HUDEP-2 (cell line): ENCODE measurements at regions not wholly inside any gene's neighbourhood (a gene's known extent, or its start where the extent isn't known, plus 50 kb on each side); places are given as distances from the start of the nearest gene placed in this dataset.

Experiments used
- DNase-seq, 76 experiments: peaks; one replicate each; lab custom pipeline; 2025; ENCODE audit not compliant: unreplicated experiment in 76 of 76; lab: John Stamatoyannopoulos, UW

DNA sequence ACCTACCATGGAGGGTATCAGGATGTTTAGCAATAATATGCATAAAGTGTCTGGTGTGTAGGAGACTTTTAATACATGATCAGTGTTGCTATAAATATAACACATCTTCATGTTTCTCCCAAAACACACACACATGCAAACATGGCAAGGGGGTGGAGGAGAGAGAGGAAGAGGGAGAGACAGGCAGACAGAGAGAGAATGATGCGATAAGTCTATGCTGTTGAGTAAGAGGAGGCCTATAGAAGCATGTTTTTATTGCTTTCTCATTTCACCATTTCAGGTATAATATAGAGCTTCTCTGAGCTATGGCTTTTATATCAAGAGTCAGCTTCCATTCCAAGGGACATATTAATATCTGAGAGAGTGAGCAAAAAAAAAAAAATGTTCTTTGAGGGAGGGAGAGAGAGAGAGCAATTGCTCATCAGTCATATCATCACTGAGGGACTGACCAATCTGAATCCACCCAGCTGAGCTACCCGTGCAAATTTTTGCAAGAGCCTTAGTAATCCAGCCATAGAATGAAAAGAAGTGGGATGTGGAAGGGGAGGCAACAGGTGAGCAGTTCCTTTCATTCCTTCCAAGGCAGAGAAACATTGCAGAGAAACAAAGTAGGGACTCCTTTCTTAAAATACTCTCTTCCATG is 54.8 kb upstream of the RASSF8 start:
- no peak for DNase-seq

GRCh38 chr12:25904442-25904841 is 54.0 kb upstream of the RASSF8 start:
- no peak for DNase-seq

DNA sequence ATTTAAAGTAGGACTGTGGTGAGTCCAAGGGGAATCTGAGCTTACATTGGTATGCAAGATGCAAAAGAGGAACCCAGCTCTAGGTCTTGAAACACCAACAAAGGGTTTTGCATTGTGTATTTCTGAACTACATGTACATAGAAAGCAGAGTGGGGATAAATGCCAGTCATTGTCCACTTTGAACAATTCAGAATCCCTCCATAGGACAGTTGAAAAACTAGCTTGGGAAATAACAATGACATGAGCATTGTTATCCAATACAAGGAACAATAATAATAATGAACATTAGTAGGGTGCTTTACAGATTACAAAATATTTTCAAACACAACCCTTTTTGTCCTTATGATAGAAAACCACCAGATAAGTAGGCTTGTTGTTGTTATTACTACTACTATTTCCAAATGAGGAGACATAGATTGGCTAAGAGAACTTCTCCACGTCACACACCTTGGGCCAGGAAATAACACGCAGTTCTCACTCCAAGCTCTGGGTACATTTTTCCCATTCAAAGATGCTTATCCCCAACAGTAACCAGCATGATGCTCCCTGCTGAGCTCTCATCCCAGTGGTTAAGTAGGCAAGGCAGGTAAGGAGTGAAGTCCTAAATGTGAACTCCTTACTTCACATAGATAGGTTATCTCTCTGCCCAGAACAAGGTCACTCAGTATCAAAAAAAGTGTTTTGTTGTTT is 51.7 kb upstream of the RASSF8 start:
- DNase-seq = no peak
